K562 (cell line): ENCODE measurements at regions not wholly inside any gene's neighbourhood (a gene's known extent, or its start where the extent isn't known, plus 50 kb on each side); places are given as distances from the start of the nearest gene placed in this dataset.

ENCODE experiments used
- ATAC-seq: fragments of 200-7000 bp; cut with Tn5 transposase; 3 replicates; pipeline ENCODE4 v1.9.1; 2020; ENCODE audit warnings: moderate library complexity
- BruUV-seq: library from RNA; stranded (reverse); fragments of 400-500 nt; replicated peaks from 2 replicates; lab custom pipeline; 2021; lab: Mats Ljungman, UMichigan
- CTCF ChIA-PET: fragments of 300-600 bp; formaldehyde crosslinking; extraction: SDS; loops from one replicate; lab custom pipeline; 2021; ENCODE audit warnings: low intra/inter-chr PET ratio; lab: Yijun Ruan, JAX
- POLR2A ChIA-PET: fragments of 300-600, 350-650 bp; sonication (Branson Sonifier 250); formaldehyde crosslinking; extraction: SDS; loops from one replicate; lab custom pipeline; 2021; ENCODE audit warnings: antibody characterized with exemption, inconsistent platforms; lab: Yijun Ruan, JAX
- DNase-seq, 4 experiments: peaks; one replicate each; pipeline versions ENCODE4 v3.0.0 to v3.0.0-alpha.2; 2011 to 2018; ENCODE audit warnings: low spot score in 3 of 4, mixed read lengths in 3 of 4; ENCODE audit errors: extremely low read depth in 1 of 4
- FAIRE-seq: peaks from 2 replicates; lab custom pipeline; 2011; peaks lifted over from hg19 to GRCh38; lab: Jason Lieb, UNC
- H2AFZ ChIP-seq: 2 replicates; pipeline ENCODE4 v1.6.0; 2011; ENCODE audit warnings: low read depth, low read length, control low read depth, inconsistent platforms
- H3K27ac ChIP-seq: fragments of 200-600 bp; 3 replicates; pipeline ENCODE4 v1.8.0; 2011; ENCODE audit warnings: low read depth, mild to moderate bottlenecking, control low read depth, inconsistent platforms, low read length, moderate library complexity, mixed read lengths; ENCODE audit errors: extremely low read depth
- H3K27me3 ChIP-seq, 2 experiments: fragments of 300-600 bp in 1 of 2; 2 replicates in 1 of 2; 3 replicates in 1 of 2; pipeline versions ENCODE4 v1.6.0 to v1.8.0; 2011; ENCODE audit warnings: inconsistent platforms in 2 of 2, low read length in 2 of 2, mild to moderate bottlenecking in 1 of 2, mixed read lengths in 1 of 2, moderate library complexity in 1 of 2; ENCODE audit not compliant: control insufficient read depth in 2 of 2, insufficient read depth in 2 of 2
- H3K36me3 ChIP-seq: fragments of 300-600 bp; 3 replicates; pipeline ENCODE4 v1.8.0; 2011; ENCODE audit warnings: mild to moderate bottlenecking, low read length, inconsistent platforms; ENCODE audit not compliant: control insufficient read depth, insufficient read depth
- H3K4me1 ChIP-seq, 2 experiments: fragments of 200-600 bp in 1 of 2; replicated peaks in 1 of 2; 2 replicates in 1 of 2; 3 replicates in 1 of 2; pipeline versions ENCODE4 v1.5.1 to v1.8.0; 2011; ENCODE audit warnings: inconsistent platforms in 2 of 2, low read length in 2 of 2, mild to moderate bottlenecking in 1 of 2, mixed read lengths in 1 of 2, moderate library complexity in 1 of 2; ENCODE audit not compliant: control insufficient read depth in 2 of 2, insufficient read depth in 2 of 2
- H3K4me2 ChIP-seq: 2 replicates; pipeline ENCODE4 v1.6.1; 2011; ENCODE audit warnings: low read length, control low read depth, inconsistent platforms, mixed read lengths; ENCODE audit not compliant: insufficient read depth
- H3K4me3 ChIP-seq: fragments of 200-600 bp; sonication (generic), shearing (Covaris generic); 2 replicates; pipeline ENCODE4 v1.5.1; 2016; ENCODE audit warnings: control low read depth, inconsistent platforms
- H3K79me2 ChIP-seq: fragments of 200-600 bp; 3 replicates; pipeline ENCODE4 v1.8.0; 2011; ENCODE audit warnings: low read length, inconsistent platforms; ENCODE audit not compliant: control insufficient read depth, insufficient read depth
- H3K9ac ChIP-seq, 2 experiments: 2 replicates each; pipeline versions ENCODE4 v1.6.0 to v1.6.1; 2011; ENCODE audit warnings: low read depth in 2 of 2, low read length in 2 of 2, control low read depth in 1 of 2, inconsistent platforms in 1 of 2, mild to moderate bottlenecking in 1 of 2, mixed read lengths in 1 of 2; ENCODE audit not compliant: insufficient read depth in 1 of 2
- H3K9me1 ChIP-seq: one replicate; pipeline ENCODE4 v1.6.0; 2011; ENCODE audit warnings: inconsistent platforms, mild to moderate bottlenecking, low read length, moderate library complexity; ENCODE audit not compliant: control insufficient read depth, insufficient read depth
- H3K9me3 ChIP-seq: replicated peaks from 2 replicates; pipeline ENCODE4 v1.5.1; 2011; ENCODE audit warnings: low read depth, low read length, inconsistent platforms; ENCODE audit not compliant: control insufficient read depth, insufficient read depth
- H4K20me1 ChIP-seq: replicated peaks from 2 replicates; pipeline ENCODE4 v1.6.1; 2011; ENCODE audit warnings: low read length, inconsistent platforms, mixed read lengths; ENCODE audit not compliant: control insufficient read depth, insufficient read depth
- BCL6 ChIP-seq: fragments of 250-450 bp; sonication (Bioruptor Pico); IDR thresholded peaks from 2 replicates; pipeline ENCODE4 v1.4.0; 2020
- CAMTA2 ChIP-seq: fragments of 250-450 bp; sonication (Bioruptor Pico); conservative IDR thresholded peaks from 2 replicates; pipeline ENCODE4 v1.5.1; 2022
- CBX3 ChIP-seq, 2 experiments: IDR thresholded peaks; 1 replicate in 1 of 2; 2 replicates in 1 of 2; pipeline ENCODE4 v1.6.1; 2012; ENCODE audit warnings: inconsistent platforms in 2 of 2, low read length in 2 of 2, borderline replicate concordance in 1 of 2, control low read depth in 1 of 2
- CHD2 ChIP-seq: IDR thresholded peaks from 2 replicates; pipeline ENCODE4 v1.6.1; 2011; ENCODE audit warnings: low read depth, low read length
- FOXJ3 ChIP-seq: sonication (generic); formaldehyde crosslinking; IDR thresholded peaks from 2 replicates; pipeline ENCODE4 v1.4.0; 2020; ENCODE audit warnings: mild to moderate bottlenecking, missing genetic modification reagents
- FOXK2 ChIP-seq, 2 experiments: fragments of 450-650 bp; IDR thresholded peaks in 1 of 2; conservative IDR thresholded peaks in 1 of 2; 2 replicates each; pipeline ENCODE4 v1.6.1; 2016; ENCODE audit warnings: low read depth in 2 of 2, mild to moderate bottlenecking in 1 of 2
- FOXM1 ChIP-seq, 2 experiments: fragments of 450-650 bp in 1 of 2; sonication (generic) in 1 of 2; formaldehyde crosslinking in 1 of 2; IDR thresholded peaks; 2 replicates each; pipeline versions ENCODE4 v1.6.1 to v1.9.0; 2017 to 2022; ENCODE audit warnings: low read depth in 2 of 2, mild to moderate bottlenecking in 2 of 2, missing genetic modification reagents in 1 of 2, moderate library complexity in 1 of 2
- FOXP1 ChIP-seq: sonication (generic); formaldehyde crosslinking; IDR thresholded peaks from 2 replicates; pipeline ENCODE4 v1.8.0; 2022; ENCODE audit warnings: mild to moderate bottlenecking, missing genetic modification reagents
- MAZ ChIP-seq, 2 experiments: fragments of 450-650 bp in 1 of 2; sonication (generic) in 1 of 2; formaldehyde crosslinking; IDR thresholded peaks in 1 of 2; conservative IDR thresholded peaks in 1 of 2; 2 replicates each; pipeline versions ENCODE4 v1.4.0 to v1.5.0; 2020; ENCODE audit warnings: mild to moderate bottlenecking in 1 of 2, missing genetic modification reagents in 1 of 2
- TEAD4 ChIP-seq, 2 experiments: sonication (generic) in 1 of 2; formaldehyde crosslinking in 1 of 2; IDR thresholded peaks; 2 replicates each; pipeline versions ENCODE4 v1.6.1 to v1.8.0; 2012 to 2022; ENCODE audit warnings: borderline replicate concordance in 1 of 2, inconsistent platforms in 1 of 2, low read length in 1 of 2, mild to moderate bottlenecking in 1 of 2, missing genetic modification reagents in 1 of 2
- TSC22D4 ChIP-seq: fragments of 450-650 bp; IDR thresholded peaks from 2 replicates; pipeline ENCODE4 v1.6.1; 2016; ENCODE audit warnings: missing genetic modification characterization, missing biosample characterization, control low read depth
- ZBTB26 ChIP-seq: fragments of 450-650 bp; formaldehyde crosslinking; IDR thresholded peaks from 2 replicates; pipeline ENCODE4 v1.4.0; 2022; ENCODE audit warnings: missing genetic modification characterization
- ZFX ChIP-seq: sonication (generic); formaldehyde crosslinking; IDR thresholded peaks from 2 replicates; pipeline ENCODE4 v1.8.0; 2022; ENCODE audit warnings: mild to moderate bottlenecking, missing genetic modification reagents, moderate library complexity
- WGBS: fragments of 100-300 bp; shearing (Covaris generic); methylation state at CpG from one replicate; pipeline ENCODE4 v1.1.6; 2016; ENCODE audit warnings: low coverage, mixed read lengths; ENCODE audit not compliant: insufficient coverage; ENCODE audit errors: missing lambda C conversion rate; 5-methylcytosine and 5-hydroxymethylcytosine counted together
- in situ Hi-C: fragments of 300-500 bp; cut with MboI; formaldehyde crosslinking; loops from 4 replicates; pipeline ENCODE4 v1.15.0; 2018; ENCODE audit warnings: inconsistent platforms, mixed read lengths
- intact Hi-C: fragments of 100-400 bp; cut with micrococcal nuclease; formaldehyde crosslinking; loops from 2 replicates; pipeline ENCODE4 v1.14.2; 2022
- TF ChIP-seq, protein P1 (sequence below): fragments of 250-450 bp; sonication (Bioruptor Pico); IDR thresholded peaks from 2 replicates; pipeline ENCODE4 v1.8.0; 2021; ENCODE audit warnings: borderline replicate concordance, mild to moderate bottlenecking, moderate library complexity; ENCODE audit not compliant: poor library complexity, severe bottlenecking
- TF ChIP-seq, protein P2 (sequence below): sonication (generic); formaldehyde crosslinking; IDR thresholded peaks from 2 replicates; pipeline ENCODE4 v1.8.0; 2022; ENCODE audit warnings: mild to moderate bottlenecking, low read depth, missing genetic modification reagents
- TF ChIP-seq, protein P3 (sequence below): fragments of 450-650 bp; formaldehyde crosslinking; IDR thresholded peaks from 2 replicates; pipeline ENCODE4 v1.4.0; 2020; ENCODE audit warnings: mild to moderate bottlenecking, moderate library complexity

- TF ChIP-seq, protein P1, sequence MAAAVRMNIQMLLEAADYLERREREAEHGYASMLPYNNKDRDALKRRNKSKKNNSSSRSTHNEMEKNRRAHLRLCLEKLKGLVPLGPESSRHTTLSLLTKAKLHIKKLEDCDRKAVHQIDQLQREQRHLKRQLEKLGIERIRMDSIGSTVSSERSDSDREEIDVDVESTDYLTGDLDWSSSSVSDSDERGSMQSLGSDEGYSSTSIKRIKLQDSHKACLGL (CRISPR knock-in tag), result no peak
- TF ChIP-seq, protein P2, sequence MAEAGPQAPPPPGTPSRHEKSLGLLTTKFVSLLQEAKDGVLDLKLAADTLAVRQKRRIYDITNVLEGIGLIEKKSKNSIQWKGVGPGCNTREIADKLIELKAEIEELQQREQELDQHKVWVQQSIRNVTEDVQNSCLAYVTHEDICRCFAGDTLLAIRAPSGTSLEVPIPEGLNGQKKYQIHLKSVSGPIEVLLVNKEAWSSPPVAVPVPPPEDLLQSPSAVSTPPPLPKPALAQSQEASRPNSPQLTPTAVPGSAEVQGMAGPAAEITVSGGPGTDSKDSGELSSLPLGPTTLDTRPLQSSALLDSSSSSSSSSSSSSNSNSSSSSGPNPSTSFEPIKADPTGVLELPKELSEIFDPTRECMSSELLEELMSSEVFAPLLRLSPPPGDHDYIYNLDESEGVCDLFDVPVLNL (CRISPR knock-in tag), result no peak
- no peak for TF ChIP-seq FOXM1 (IDR thresholded peaks at IDR 0.05; ENCODE audit: low read depth)
- TF ChIP-seq FOXM1 (CRISPR knock-in tag; IDR thresholded peaks at IDR 0.05; ENCODE audit: low read depth), result no peak
- TF ChIP-seq TEAD4 (IDR thresholded peaks at IDR 0.05; ENCODE audit: low read length), result no peak
- no peak for TF ChIP-seq TEAD4 (CRISPR knock-in tag; IDR thresholded peaks at IDR 0.05; ENCODE audit: borderline replicate concordance)
These were observed 175.9 kb upstream of the ITGA4 start (continued) for GRCh38 chr2:181281206-181281832.

- no peaks in the 10 kb centered on the region for H3K4me1 ChIP-seq
- intact Hi-C loops, result no loop called here
- BruUV-seq, result no TSS peak
- H3K79me2 ChIP-seq, result no peaks in the 10 kb centered on the region
- CTCF ChIA-PET, result no interaction called here
- H3K9me3 ChIP-seq, result no peaks in the 10 kb centered on the region; the same call in 1 of the 2 replicates
- H3K27ac ChIP-seq, result no peak overlapping the region
- H3K4me3 ChIP-seq, result no peak overlapping the region
- in situ Hi-C loops, result no loop called here
- H4K20me1 ChIP-seq, result no peaks in the 10 kb centered on the region
- no peak overlapping the region for H2AFZ ChIP-seq
- FAIRE-seq (no peak), ATAC-seq (no peak), DNase-seq (no peak)
- no peak overlapping the region for H3K4me2 ChIP-seq
- no peaks in the 10 kb centered on the region for H3K27me3 ChIP-seq
- no peaks in the 10 kb centered on the region for H3K36me3 ChIP-seq
- POLR2A ChIA-PET, result no interaction called here
- WGBS, result 8% methylated on average over 3 of the region's 3 CpGs
- H3K9ac ChIP-seq, result no peak overlapping the region
- no peaks in the 10 kb centered on the region for H3K9me1 ChIP-seq
- no peak for TF ChIP-seq FOXJ3 (CRISPR knock-in tag)
- no peak for TF ChIP-seq ZBTB26 (CRISPR knock-in tag)
- no peak for TF ChIP-seq BCL6 (CRISPR knock-in tag)
- TF ChIP-seq CAMTA2 (CRISPR knock-in tag), result no peak
- TF ChIP-seq MAZ (CRISPR knock-in tag; conservative IDR thresholded peaks at IDR 0.05 in 1 of 2, IDR thresholded peaks at IDR 0.05 in 1 of 2), result no peak
- TF ChIP-seq FOXP1, result no peak
- no peak for TF ChIP-seq CBX3 (IDR thresholded peaks at IDR 0.05; ENCODE audit: borderline replicate concordance in 1 of 2, low read length in 2 of 2)
- TF ChIP-seq ZFX, result no peak
- TF ChIP-seq, protein P3, sequence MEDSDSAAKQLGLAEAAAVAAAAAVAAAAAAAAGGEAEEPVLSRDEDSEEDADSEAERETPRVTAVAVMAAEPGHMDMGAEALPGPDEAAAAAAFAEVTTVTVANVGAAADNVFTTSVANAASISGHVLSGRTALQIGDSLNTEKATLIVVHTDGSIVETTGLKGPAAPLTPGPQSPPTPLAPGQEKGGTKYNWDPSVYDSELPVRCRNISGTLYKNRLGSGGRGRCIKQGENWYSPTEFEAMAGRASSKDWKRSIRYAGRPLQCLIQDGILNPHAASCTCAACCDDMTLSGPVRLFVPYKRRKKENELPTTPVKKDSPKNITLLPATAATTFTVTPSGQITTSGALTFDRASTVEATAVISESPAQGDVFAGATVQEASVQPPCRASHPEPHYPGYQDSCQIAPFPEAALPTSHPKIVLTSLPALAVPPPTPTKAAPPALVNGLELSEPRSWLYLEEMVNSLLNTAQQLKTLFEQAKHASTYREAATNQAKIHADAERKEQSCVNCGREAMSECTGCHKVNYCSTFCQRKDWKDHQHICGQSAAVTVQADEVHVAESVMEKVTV (CRISPR knock-in tag), result no peak
- TF ChIP-seq FOXK2 (conservative IDR thresholded peaks at IDR 0.05 in 1 of 2, IDR thresholded peaks at IDR 0.05 in 1 of 2; ENCODE audit: low read depth in 2 of 2), result no peak
- TF ChIP-seq TSC22D4 (tag), result no peak
- no peak for TF ChIP-seq CHD2
These were observed 172.1 kb upstream of the ITGA4 start for GRCh38 chr2:181285116-181285515.
